HG03196 (cell line): ENCODE measurements at regions not wholly inside any gene's neighbourhood (a gene's known extent, or its start where the extent isn't known, plus 50 kb on each side); places are given as distances from the start of the nearest gene placed in this dataset.

Experiments used
- ATAC-seq: cut with Tn5 transposase; IDR thresholded peaks from one replicate; pipeline ENCODE4 v1.9.1; 2021; ENCODE audit not compliant: unreplicated experiment

GRCh38 chr6:95352064-95352795, 225.1 kb upstream of the MANEA start:
- no peak for ATAC-seq

- ATAC-seq = no peak
Observed at GRCh38 chr6:95354551-95354950, 222.8 kb upstream of the MANEA start.

GRCh38 chr6:95357380-95358020, 219.8 kb upstream of the MANEA start:
- ATAC-seq = no peak

- peak; percentile 73 for ATAC-seq
Observed at GRCh38 chr6:95364016-95364604, 213.2 kb upstream of the MANEA start.

- ATAC-seq = no peak
Observed at GRCh38 chr6:95365454-95365853, 211.9 kb upstream of the MANEA start.

GRCh38 chr6:95366414-95366813, 210.9 kb upstream of the MANEA start:
- ATAC-seq = no peak

GRCh38 chr6:95383878-95384277, 193.5 kb upstream of the MANEA start:
- ATAC-seq = no peak

GRCh38 chr6:95384988-95385387, 192.3 kb upstream of the MANEA start:
- no peak for ATAC-seq

GRCh38 chr6:95387845-95388244, 189.5 kb upstream of the MANEA start:
- ATAC-seq = no peak

- ATAC-seq = no peak
Observed at GRCh38 chr6:95404777-95405176, 172.6 kb upstream of the MANEA start.

GRCh38 chr6:95408111-95408510, 169.2 kb upstream of the MANEA start:
- no peak for ATAC-seq

- no peak for ATAC-seq
Observed at GRCh38 chr6:95410168-95410567, 167.2 kb upstream of the MANEA start.

- no peak for ATAC-seq
Observed at GRCh38 chr6:95413789-95414188, 163.5 kb upstream of the MANEA start.

- no peak for ATAC-seq
Observed at GRCh38 chr6:95417856-95418255, 159.5 kb upstream of the MANEA start.

- ATAC-seq = no peak
Observed at GRCh38 chr6:95420792-95421191, 156.5 kb upstream of the MANEA start.

- ATAC-seq = no peak
Observed at GRCh38 chr6:95423331-95423730, 154.0 kb upstream of the MANEA start.

GRCh38 chr6:95431637-95432228, 145.6 kb upstream of the MANEA start:
- no peak for ATAC-seq

- no peak for ATAC-seq
Observed at GRCh38 chr6:95439741-95440140, 137.6 kb upstream of the MANEA start.

GRCh38 chr6:95448208-95448607, 129.1 kb upstream of the MANEA start:
- no peak for ATAC-seq

GRCh38 chr6:95469511-95469910, 107.8 kb upstream of the MANEA start:
- no peak for ATAC-seq

GRCh38 chr6:95478941-95479340, 98.4 kb upstream of the MANEA start:
- ATAC-seq = no peak

- no peak for ATAC-seq
Observed at GRCh38 chr6:95487817-95488216, 89.5 kb upstream of the MANEA start.
